Esophagus (tissue), 2 donors: ENCODE measurements at regions not wholly inside any gene's neighbourhood (a gene's known extent, or its start where the extent isn't known, plus 50 kb on each side); places are given as distances from the start of the nearest gene placed in this dataset.
"Not testable (repeated sequence)": the region's sequence is repeated elsewhere in the genome, so short reads cannot be mapped to it uniquely, and the experiment has no call there.

Experiments used
- H3K27ac ChIP-seq, 2 donors: one replicate each; pipeline ENCODE4 v1.5.1; 2013; ENCODE audit warnings: low read depth in 2 of 2, mild to moderate bottlenecking in 2 of 2, inconsistent platforms in 1 of 2, low read length in 1 of 2, moderate library complexity in 1 of 2
- H3K27me3 ChIP-seq, 2 donors: one replicate each; pipeline ENCODE4 v1.6.1; 2013; ENCODE audit warnings: low read length in 2 of 2, control low read depth in 1 of 2, mild to moderate bottlenecking in 1 of 2; ENCODE audit not compliant: insufficient read depth in 2 of 2, control insufficient read depth in 1 of 2
- H3K36me3 ChIP-seq, 2 donors: one replicate each; pipeline ENCODE4 v1.6.1; 2013; ENCODE audit warnings: low read length in 1 of 2; ENCODE audit not compliant: control insufficient read depth in 2 of 2, insufficient read depth in 2 of 2
- H3K4me1 ChIP-seq, 2 donors: one replicate each; pipeline ENCODE4 v1.6.1; 2013; ENCODE audit warnings: low read length in 1 of 2; ENCODE audit not compliant: control insufficient read depth in 2 of 2, insufficient read depth in 2 of 2
- H3K4me3 ChIP-seq, 2 donors: one replicate each; pipeline ENCODE4 v1.5.1; 2013; ENCODE audit warnings: low read length in 2 of 2, mild to moderate bottlenecking in 2 of 2, low read depth in 1 of 2, moderate library complexity in 1 of 2
- H3K9me3 ChIP-seq, 2 donors: one replicate each; pipeline ENCODE4 v1.6.1; 2013; ENCODE audit warnings: mild to moderate bottlenecking in 2 of 2, low read depth in 1 of 2, low read length in 1 of 2, moderate library complexity in 1 of 2; ENCODE audit not compliant: control insufficient read depth in 2 of 2, insufficient read depth in 1 of 2
- WGBS, 2 donors: extraction: QIAGEN DNeasy Blood & Tissue Kit; methylation state at CpG; one replicate each; pipeline ENCODE4 v1.1.7; 2013; 5-methylcytosine and 5-hydroxymethylcytosine counted together
- donor health status: healthy with polysubstance abuse.
- donor health status: Bipolar disorder and iron deficiency.

- Histone ChIP-seq H3K9me3 (no peaks in the 10 kb centered on the region), H3K27me3 (no peaks in the 10 kb centered on the region), H3K4me3 (no peak overlapping the region), H3K4me1 (no peaks in the 10 kb centered on the region), H3K36me3 (no peaks in the 10 kb centered on the region), H3K27ac (no peak overlapping the region)
- WGBS, 2 donors = 51 to 55% methylated on average over 3 of the region's 3 CpGs
These were observed 228.3 kb downstream of the FAM181B start for GRCh38 chr11:82505379-82505778.

GRCh38 chr11:82501174-82501573 is 232.5 kb downstream of the FAM181B start:
- not testable (repeated sequence) for H3K4me1 ChIP-seq, H3K36me3 ChIP-seq, H3K27ac ChIP-seq, H3K27me3 ChIP-seq, H3K9me3 ChIP-seq, H3K4me3 ChIP-seq
- WGBS, 2 donors = 92 to 95% methylated on average over 18 to 26 of the region's 26 CpGs

- 45 to 48% methylated on average over 3 of the region's 3 CpGs for WGBS, 2 donors
- H3K9me3 ChIP-seq = no peaks in the 10 kb centered on the region
These were observed 238.7 kb downstream of the FAM181B start for GRCh38 chr11:82494988-82495432.

DNA sequence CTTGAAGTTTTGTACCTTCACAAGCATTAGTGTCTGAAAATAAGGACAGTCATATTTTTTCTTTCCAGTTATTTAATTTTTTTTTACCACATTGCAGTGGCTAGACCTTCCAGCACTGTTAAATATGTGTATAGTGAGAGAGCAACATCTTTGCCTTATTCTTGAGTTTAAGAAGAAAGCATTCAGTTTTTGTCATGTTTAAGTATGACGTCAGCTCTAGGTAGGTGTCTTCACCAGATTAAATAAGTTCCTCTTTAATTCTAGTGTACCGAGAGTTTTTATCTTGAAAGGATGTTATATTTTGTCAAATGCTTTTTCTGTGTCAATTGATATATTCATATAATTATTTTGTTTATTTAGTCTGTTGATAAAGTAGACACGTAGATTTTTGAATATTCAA is 258.8 kb downstream of the FAM181B start:
- H3K36me3 ChIP-seq = no peaks in the 10 kb centered on the region
- H3K27me3 ChIP-seq = no peaks in the 10 kb centered on the region
- H3K27ac ChIP-seq = no peak overlapping the region
- no peaks in the 10 kb centered on the region for H3K9me3 ChIP-seq
- H3K4me3 ChIP-seq = no peak overlapping the region
- 73 to 78% methylated on average over 3 of the region's 3 CpGs for WGBS, 2 donors
- no peaks in the 10 kb centered on the region for H3K4me1 ChIP-seq

More at GRCh38 chr11:82494988-82495432, 238.7 kb downstream of the FAM181B start:
- Histone ChIP-seq H3K4me1 (no peaks in the 10 kb centered on the region), H3K4me3 (no peak overlapping the region), H3K27ac (no peak overlapping the region), H3K36me3 (no peaks in the 10 kb centered on the region), H3K27me3 (no peaks in the 10 kb centered on the region)

DNA sequence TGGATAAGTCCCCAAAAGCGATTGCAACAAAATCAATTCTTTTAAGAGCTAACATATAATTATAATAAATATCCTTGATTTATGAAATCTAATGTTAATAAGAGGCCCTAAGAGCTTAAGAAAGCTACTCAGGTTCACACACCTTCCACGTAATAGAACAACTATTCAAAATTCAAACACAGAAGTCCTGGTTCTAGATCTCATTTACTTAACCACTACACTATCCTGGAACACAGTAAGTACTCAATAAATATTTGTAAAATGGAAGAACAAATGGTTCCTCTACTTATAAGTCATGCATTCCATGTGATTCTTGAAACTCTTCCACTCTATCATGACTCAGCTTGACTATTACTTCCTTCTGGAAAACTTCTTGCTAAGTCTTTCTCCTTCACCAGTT is 268.2 kb downstream of the FAM181B start:
- Histone ChIP-seq H3K4me3 (no peak overlapping the region), H3K36me3 (no peaks in the 10 kb centered on the region), H3K27me3 (no peaks in the 10 kb centered on the region), H3K27ac (no peak overlapping the region), H3K9me3 (no peaks in the 10 kb centered on the region), H3K4me1 (no peaks in the 10 kb centered on the region)
- WGBS, 2 donors = 82 to 83% methylated on average over 2 of the region's 2 CpGs

- no peaks in the 10 kb centered on the region for H3K27me3 ChIP-seq
- no peaks in the 10 kb centered on the region for H3K4me1 ChIP-seq
- H3K4me3 ChIP-seq = no peak overlapping the region
- no peak overlapping the region for H3K27ac ChIP-seq
- H3K9me3 ChIP-seq = no peaks in the 10 kb centered on the region
- no peaks in the 10 kb centered on the region for H3K36me3 ChIP-seq
- WGBS, 2 donors = 68 to 73% methylated on average over 4 of the region's 4 CpGs
These were observed 270.9 kb downstream of the FAM181B start for GRCh38 chr11:82462608-82463242.

- WGBS, 2 donors = 20 to 32% methylated on average over 4 of the region's 4 CpGs
- H3K4me3 ChIP-seq = no peak overlapping the region
- no peaks in the 10 kb centered on the region for H3K4me1 ChIP-seq
- no peaks in the 10 kb centered on the region for H3K9me3 ChIP-seq
- H3K27ac ChIP-seq = no peak overlapping the region
- H3K36me3 ChIP-seq = no peaks in the 10 kb centered on the region
- no peaks in the 10 kb centered on the region for H3K27me3 ChIP-seq
These were observed 274.9 kb downstream of the FAM181B start for GRCh38 chr11:82458761-82459160.

DNA sequence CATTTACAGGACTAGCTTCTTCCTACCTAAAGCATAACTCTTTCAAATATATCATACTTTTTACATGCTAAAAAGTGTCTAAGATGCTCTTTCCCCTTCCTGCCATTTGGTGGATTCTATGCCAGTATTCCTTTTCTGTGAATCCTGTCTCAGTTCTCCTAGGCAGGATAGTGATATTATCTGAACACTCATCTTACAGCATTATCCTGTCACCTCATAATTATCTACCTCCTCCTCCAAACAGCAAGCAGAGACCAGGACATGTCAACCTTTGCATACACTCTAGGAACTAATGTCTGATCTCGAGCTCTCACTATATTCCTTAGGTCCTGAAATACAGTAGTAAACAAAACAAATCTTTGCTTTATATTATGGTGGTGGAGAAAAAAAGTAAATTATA is 275.5 kb downstream of the FAM181B start:
- H3K27ac ChIP-seq = no peak overlapping the region
- H3K36me3 ChIP-seq = no peaks in the 10 kb centered on the region
- no peaks in the 10 kb centered on the region for H3K27me3 ChIP-seq
- no peaks in the 10 kb centered on the region for H3K9me3 ChIP-seq
- no peaks in the 10 kb centered on the region for H3K4me1 ChIP-seq
- no peak overlapping the region for H3K4me3 ChIP-seq
- 62 to 64% methylated on average over 1 of the region's 1 CpG for WGBS, 2 donors

DNA sequence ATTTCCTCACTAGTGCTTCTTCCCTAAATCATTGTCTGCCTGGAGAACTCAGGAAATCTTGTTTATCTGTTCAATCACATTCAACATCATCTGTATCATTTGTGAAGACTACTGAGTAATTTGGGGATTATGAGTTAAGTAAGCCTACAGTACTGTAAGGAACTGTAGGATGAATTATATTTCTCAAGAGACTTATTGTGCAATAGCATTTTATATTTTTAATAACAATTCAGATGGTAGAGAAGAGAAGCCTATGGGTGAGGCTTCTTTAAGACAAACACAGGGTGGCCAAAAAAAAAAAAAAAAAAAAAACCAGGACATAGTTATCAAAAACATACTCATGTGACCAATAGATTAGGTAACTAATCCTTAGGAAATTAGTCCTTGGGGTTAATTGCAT is 282.7 kb downstream of the FAM181B start:
- H3K4me1 ChIP-seq = no peaks in the 10 kb centered on the region
- H3K27me3 ChIP-seq = no peaks in the 10 kb centered on the region
- H3K27ac ChIP-seq = no peak overlapping the region
- H3K9me3 ChIP-seq = no peaks in the 10 kb centered on the region
- H3K4me3 ChIP-seq = no peak overlapping the region
- no peaks in the 10 kb centered on the region for H3K36me3 ChIP-seq

DNA sequence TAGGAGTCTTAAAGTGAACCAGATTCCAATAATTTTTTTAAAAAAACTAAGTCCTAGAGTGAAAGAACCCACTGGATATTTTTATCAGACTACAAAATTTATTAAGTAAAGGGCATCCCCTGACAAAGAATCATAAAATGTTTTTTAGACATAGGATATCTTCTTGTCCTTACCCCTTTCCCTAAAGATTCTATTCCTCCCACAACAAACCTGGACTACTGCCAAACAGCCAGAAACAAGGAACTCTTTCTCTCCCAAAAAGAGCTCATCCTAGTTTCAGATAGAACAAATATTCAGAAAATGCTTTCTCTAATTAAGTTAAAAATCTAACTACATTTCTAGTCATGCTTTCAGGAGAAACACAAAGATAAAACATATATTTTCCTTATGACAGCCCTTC is 327.1 kb downstream of the FAM181B start:
- Histone ChIP-seq H3K27me3 (no peaks in the 10 kb centered on the region), H3K36me3 (no peaks in the 10 kb centered on the region), H3K4me1 (no peaks in the 10 kb centered on the region), H3K27ac (no peak overlapping the region), H3K9me3 (no peaks in the 10 kb centered on the region), H3K4me3 (no peak overlapping the region)
